CD14-positive monocyte (primary cell): ENCODE measurements at regions not wholly inside any gene's neighbourhood (a gene's known extent, or its start where the extent isn't known, plus 50 kb on each side); places are given as distances from the start of the nearest gene placed in this dataset.

Experiments
- DNase-seq, 3 donors: peaks; one replicate each; pipeline ENCODE4 v3.0.0-alpha.2; 2011 to 2022
- H2AFZ ChIP-seq: 2 replicates; pipeline ENCODE4 v1.6.0; 2012; ENCODE audit warnings: mild to moderate bottlenecking, low read depth, low read length, inconsistent platforms; ENCODE audit not compliant: insufficient read depth, poor library complexity, severe bottlenecking
- H3K27ac ChIP-seq, 2 donors: 1 replicate in 1 of 2; 2 replicates in 1 of 2; pipeline ENCODE4 v1.5.1; 2012 to 2013; ENCODE audit warnings: low read length in 2 of 2, control low read depth in 1 of 2, inconsistent platforms in 1 of 2, low read depth in 1 of 2, mild to moderate bottlenecking in 1 of 2
- H3K27me3 ChIP-seq, 2 donors: one replicate each; pipeline versions ENCODE4 v1.6.0 to v1.6.1; 2011 to 2013; ENCODE audit warnings: low read length in 2 of 2; ENCODE audit not compliant: control insufficient read depth in 2 of 2, insufficient read depth in 2 of 2
- H3K36me3 ChIP-seq, 2 donors: replicated peaks in 1 of 2; 1 replicate in 1 of 2; 2 replicates in 1 of 2; pipeline versions ENCODE4 v1.5.1 to v1.6.1; 2012 to 2013; ENCODE audit warnings: low read length in 2 of 2, control low read depth in 1 of 2, inconsistent platforms in 1 of 2, mild to moderate bottlenecking in 1 of 2; ENCODE audit not compliant: insufficient read depth in 2 of 2, control insufficient read depth in 1 of 2
- H3K4me1 ChIP-seq, 2 donors: 1 replicate in 1 of 2; 2 replicates in 1 of 2; pipeline versions ENCODE4 v1.5.1 to v1.6.1; 2012 to 2013; ENCODE audit warnings: low read length in 2 of 2, control low read depth in 1 of 2, inconsistent platforms in 1 of 2, mild to moderate bottlenecking in 1 of 2, moderate library complexity in 1 of 2; ENCODE audit not compliant: insufficient read depth in 2 of 2, control insufficient read depth in 1 of 2
- H3K4me2 ChIP-seq: replicated peaks from 2 replicates; pipeline ENCODE3; 2012; ENCODE audit warnings: low read length, moderate library complexity, mild to moderate bottlenecking; ENCODE audit not compliant: poor library complexity, severe bottlenecking; ENCODE audit errors: extremely low read depth
- H3K4me3 ChIP-seq, 3 experiments: fragments of 200-600 bp in 1 of 3; sonication (generic) in 1 of 3; replicated peaks in 1 of 3; 1 replicate in 2 of 3; 2 replicates in 1 of 3; pipeline ENCODE4 v1.5.1; 2011 to 2013; ENCODE audit warnings: low read length in 3 of 3, mild to moderate bottlenecking in 3 of 3, control low read depth in 2 of 3, low read depth in 2 of 3, inconsistent platforms in 1 of 3, moderate library complexity in 1 of 3
- H3K79me2 ChIP-seq: 2 replicates; pipeline ENCODE4 v1.6.0; 2012; ENCODE audit warnings: mild to moderate bottlenecking, control low read depth, inconsistent platforms, low read length, moderate library complexity; ENCODE audit not compliant: insufficient read depth
- H3K9ac ChIP-seq: 2 replicates; pipeline ENCODE4 v1.6.0; 2017; ENCODE audit warnings: low read length, mild to moderate bottlenecking; ENCODE audit not compliant: insufficient read depth, poor library complexity, severe bottlenecking
- H3K9me3 ChIP-seq, 2 donors: replicated peaks in 1 of 2; 1 replicate in 1 of 2; 2 replicates in 1 of 2; pipeline versions ENCODE4 v1.5.1 to v1.6.1; 2012 to 2013; ENCODE audit warnings: low read length in 2 of 2, control low read depth in 1 of 2; ENCODE audit not compliant: control insufficient read depth in 1 of 2, insufficient read depth in 1 of 2
- H4K20me1 ChIP-seq: 2 replicates; pipeline ENCODE4 v1.6.0; 2012; ENCODE audit warnings: mild to moderate bottlenecking, low read length, control low read depth, moderate library complexity; ENCODE audit not compliant: insufficient read depth
- H3K27ac Mint-ChIP-seq, 7 donors: one replicate each; pipeline ENCODE4 v1.8.0; 2020; ENCODE audit warnings: mild to moderate bottlenecking in 7 of 7, mixed read lengths in 7 of 7, moderate library complexity in 6 of 7, inconsistent platforms in 2 of 7
- H3K27me3 Mint-ChIP-seq, 3 donors: one replicate each; pipeline ENCODE4 v1.8.0; 2021 to 2022; ENCODE audit warnings: low read depth in 3 of 3, mild to moderate bottlenecking in 3 of 3, mixed read lengths in 3 of 3, moderate library complexity in 3 of 3, inconsistent platforms in 1 of 3
- H3K36me3 Mint-ChIP-seq, 2 donors: one replicate each; pipeline ENCODE4 v1.8.0; 2020; ENCODE audit warnings: mixed read lengths in 2 of 2, inconsistent platforms in 1 of 2, mild to moderate bottlenecking in 1 of 2
- H3K4me1 Mint-ChIP-seq: one replicate; pipeline ENCODE4 v1.8.0; 2020; ENCODE audit warnings: mild to moderate bottlenecking, mixed read lengths
- H3K4me3 Mint-ChIP-seq, 2 donors: one replicate each; pipeline ENCODE4 v1.8.0; 2020; ENCODE audit warnings: mild to moderate bottlenecking in 2 of 2, mixed read lengths in 2 of 2, moderate library complexity in 1 of 2
- H3K9me3 Mint-ChIP-seq, 7 donors: one replicate each; pipeline ENCODE4 v1.8.0; 2020 to 2022; ENCODE audit warnings: mixed read lengths in 7 of 7, mild to moderate bottlenecking in 6 of 7, moderate library complexity in 6 of 7, inconsistent platforms in 2 of 7
- CTCF ChIP-seq: fragments of 200-600 bp; IDR thresholded peaks from one replicate; pipeline ENCODE4 v1.8.0; 2022; ENCODE audit warnings: antibody characterized with exemption, mild to moderate bottlenecking
- WGBS: methylation state at CpG from one replicate; pipeline ENCODE4 v1.1.5; 2013; ENCODE audit warnings: missing lambda C conversion rate; ENCODE audit not compliant: insufficient coverage; 5-methylcytosine and 5-hydroxymethylcytosine counted together
- intact Hi-C, 2 donors: fragments of 100-400 bp; cut with micrococcal nuclease; formaldehyde crosslinking; loops; one replicate each; pipeline versions ENCODE4 v1.15.0 to v1.15.1; 2023

- H3K9ac ChIP-seq = no peak overlapping the region
- H3K9me3 Mint-ChIP-seq = peaks cover 0 to 22% (median 16%) of the 10 kb centered on the region in 7 donors
- H3K4me1 Mint-ChIP-seq = no peaks in the 10 kb centered on the region
- TF ChIP-seq CTCF = no peak
- no peaks in the 10 kb centered on the region for H3K36me3 ChIP-seq
- no peak overlapping the region for H2AFZ ChIP-seq
- no peak overlapping the region for H3K4me2 ChIP-seq
- H3K27ac Mint-ChIP-seq = no peak overlapping the region
- H3K4me3 ChIP-seq = no peak overlapping the region
- no peaks in the 10 kb centered on the region for H3K36me3 Mint-ChIP-seq
- no peaks in the 10 kb centered on the region for H3K79me2 ChIP-seq
- intact Hi-C loops = no loop called here
- H4K20me1 ChIP-seq = no peaks in the 10 kb centered on the region
- peaks cover 36 to 43% of the 10 kb centered on the region in 2 donors for H3K9me3 ChIP-seq
- no peak overlapping the region for H3K4me3 Mint-ChIP-seq
- H3K27me3 ChIP-seq = no peaks in the 10 kb centered on the region
- H3K27ac ChIP-seq = no peak overlapping the region
- H3K4me1 ChIP-seq = no peaks in the 10 kb centered on the region
- DNase-seq = no peak
- WGBS = 96% methylated on average over 11 of the region's 12 CpGs
- no peaks in the 10 kb centered on the region for H3K27me3 Mint-ChIP-seq
Measured at GRCh38 chr5:26660116-26660515, 378.3 kb downstream of the CDH9 start.

GRCh38 chr5:26649000-26649399 lies 389.4 kb downstream of the CDH9 start:
- Mint-ChIP-seq H3K4me1 (no peaks in the 10 kb centered on the region), H3K27ac (no peak overlapping the region), H3K9me3 (peaks cover 0 to 23% (median 4%) of the 10 kb centered on the region in 7 donors), H3K27me3 (no peaks in the 10 kb centered on the region), H3K36me3 (no peaks in the 10 kb centered on the region), H3K4me3 (no peak overlapping the region)
- Histone ChIP-seq H3K27ac (no peak overlapping the region), H3K4me2 (no peak overlapping the region), H2AFZ (no peak overlapping the region), H3K9ac (no peak overlapping the region), H3K4me1 (no peaks in the 10 kb centered on the region), H3K79me2 (no peaks in the 10 kb centered on the region), H4K20me1 (no peaks in the 10 kb centered on the region), H3K27me3 (no peaks in the 10 kb centered on the region), H3K4me3 (no peak overlapping the region), H3K9me3 (peaks cover 10 to 11% of the 10 kb centered on the region in 2 donors), H3K36me3 (no peaks in the 10 kb centered on the region)
- DNase-seq = no peak
- 91% methylated on average over 2 of the region's 3 CpGs for WGBS
- intact Hi-C loops = no loop called here
- no peak for TF ChIP-seq CTCF
